GM10266 (cell line): ENCODE measurements at regions not wholly inside any gene's neighbourhood (a gene's known extent, or its start where the extent isn't known, plus 50 kb on each side); places are given as distances from the start of the nearest gene placed in this dataset.

ENCODE experiments used
- DNase-seq: peaks from one replicate; pipeline ENCODE4 v3.0.0; 2012; ENCODE audit errors: extremely low spot score
- TF ChIP-seq, protein P1 (sequence below): IDR thresholded peaks from 2 replicates; pipeline ENCODE4 v1.5.1; 2012; ENCODE audit warnings: mild to moderate bottlenecking, low read depth; ENCODE audit not compliant: control insufficient read depth, insufficient read depth; ENCODE audit errors: missing control alignments

DNA sequence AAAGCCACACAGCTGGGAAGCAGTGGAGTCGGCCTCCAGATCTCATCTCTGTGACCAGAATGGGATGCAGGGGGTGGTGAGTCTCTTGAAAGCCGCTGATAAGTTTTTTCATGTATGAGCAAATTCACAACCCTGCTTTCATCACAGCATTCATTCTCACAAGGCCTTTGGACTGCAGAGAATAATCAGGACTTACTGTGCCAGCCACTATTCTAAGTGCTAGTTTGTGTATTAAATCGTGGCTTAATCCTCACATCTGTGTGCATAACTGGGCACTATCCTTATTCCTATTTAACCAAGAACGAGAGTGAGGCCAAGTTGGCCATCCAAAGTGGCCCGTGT lies 64.2 kb upstream of the POLG start:
- no peak for DNase-seq
- TF ChIP-seq, protein P1, sequence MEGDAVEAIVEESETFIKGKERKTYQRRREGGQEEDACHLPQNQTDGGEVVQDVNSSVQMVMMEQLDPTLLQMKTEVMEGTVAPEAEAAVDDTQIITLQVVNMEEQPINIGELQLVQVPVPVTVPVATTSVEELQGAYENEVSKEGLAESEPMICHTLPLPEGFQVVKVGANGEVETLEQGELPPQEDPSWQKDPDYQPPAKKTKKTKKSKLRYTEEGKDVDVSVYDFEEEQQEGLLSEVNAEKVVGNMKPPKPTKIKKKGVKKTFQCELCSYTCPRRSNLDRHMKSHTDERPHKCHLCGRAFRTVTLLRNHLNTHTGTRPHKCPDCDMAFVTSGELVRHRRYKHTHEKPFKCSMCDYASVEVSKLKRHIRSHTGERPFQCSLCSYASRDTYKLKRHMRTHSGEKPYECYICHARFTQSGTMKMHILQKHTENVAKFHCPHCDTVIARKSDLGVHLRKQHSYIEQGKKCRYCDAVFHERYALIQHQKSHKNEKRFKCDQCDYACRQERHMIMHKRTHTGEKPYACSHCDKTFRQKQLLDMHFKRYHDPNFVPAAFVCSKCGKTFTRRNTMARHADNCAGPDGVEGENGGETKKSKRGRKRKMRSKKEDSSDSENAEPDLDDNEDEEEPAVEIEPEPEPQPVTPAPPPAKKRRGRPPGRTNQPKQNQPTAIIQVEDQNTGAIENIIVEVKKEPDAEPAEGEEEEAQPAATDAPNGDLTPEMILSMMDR, result no peak

DNA sequence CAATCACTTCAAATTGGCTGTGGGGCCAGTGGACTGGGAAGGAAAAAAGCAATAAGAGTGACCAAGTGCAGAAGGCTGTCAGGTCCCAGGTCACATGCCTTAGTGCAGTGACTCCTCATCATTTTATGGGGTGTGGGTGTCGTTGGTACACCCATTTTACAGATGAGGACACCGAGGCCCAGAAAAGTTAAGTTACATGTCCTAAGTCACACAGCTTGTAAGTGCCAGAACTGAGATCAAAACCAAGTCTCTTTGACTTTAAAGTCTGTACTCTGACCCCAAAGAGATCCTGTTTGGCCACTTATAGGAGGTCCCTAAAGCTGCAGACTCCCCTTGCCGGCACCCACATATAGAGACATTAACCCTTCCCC lies 63.0 kb upstream of the POLG start:
- TF ChIP-seq, protein P1, result no peak

DNA sequence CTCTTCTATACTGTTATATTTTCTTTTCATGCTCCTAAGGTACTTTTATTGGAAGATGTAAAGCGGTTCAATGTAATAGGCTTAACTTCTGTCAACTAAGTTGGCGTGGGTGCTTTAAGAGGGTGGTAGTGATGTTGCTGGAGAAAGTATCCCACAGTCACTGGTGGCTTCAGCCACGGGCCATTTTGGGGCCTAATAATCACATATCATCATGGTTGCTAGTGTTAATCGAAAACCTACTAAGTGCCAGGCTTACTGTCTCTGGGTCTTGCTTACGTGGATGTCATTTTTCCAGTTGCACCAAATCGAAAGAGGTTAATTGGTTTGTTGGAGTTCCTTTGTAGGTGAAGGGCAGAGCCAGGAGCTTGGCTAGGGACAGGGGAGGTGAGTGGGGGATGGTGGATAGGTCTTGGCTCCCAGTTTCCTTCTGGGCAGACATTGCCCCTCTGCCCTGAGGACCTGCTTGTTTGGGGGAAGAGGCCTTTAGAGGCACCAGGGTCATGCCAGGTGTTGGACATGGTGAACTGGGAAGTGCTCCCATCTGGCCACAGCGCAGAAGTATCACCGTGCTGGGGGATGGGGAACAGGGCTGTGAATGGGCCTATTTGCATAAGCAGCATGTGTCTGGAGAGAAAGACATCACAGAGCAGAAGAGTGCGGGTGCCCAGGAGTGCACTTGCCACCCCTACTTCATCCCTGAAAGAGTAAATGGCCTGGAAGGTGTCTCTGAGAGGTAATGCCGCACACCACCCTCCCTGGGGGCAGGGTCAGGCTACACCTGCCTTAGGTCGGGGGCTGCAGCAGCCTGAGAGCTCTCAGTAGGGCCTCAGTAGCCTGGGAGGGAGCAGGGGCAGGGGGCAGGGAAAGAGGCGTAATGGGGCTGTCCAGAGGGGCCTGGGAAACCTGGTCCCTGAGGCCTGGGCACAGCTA lies 62.4 kb upstream of the POLG start:
- TF ChIP-seq, protein P1, result no peak

More for the DNA sequence above, 63.0 kb upstream of the POLG start:
- DNase-seq, result no peak

DNA sequence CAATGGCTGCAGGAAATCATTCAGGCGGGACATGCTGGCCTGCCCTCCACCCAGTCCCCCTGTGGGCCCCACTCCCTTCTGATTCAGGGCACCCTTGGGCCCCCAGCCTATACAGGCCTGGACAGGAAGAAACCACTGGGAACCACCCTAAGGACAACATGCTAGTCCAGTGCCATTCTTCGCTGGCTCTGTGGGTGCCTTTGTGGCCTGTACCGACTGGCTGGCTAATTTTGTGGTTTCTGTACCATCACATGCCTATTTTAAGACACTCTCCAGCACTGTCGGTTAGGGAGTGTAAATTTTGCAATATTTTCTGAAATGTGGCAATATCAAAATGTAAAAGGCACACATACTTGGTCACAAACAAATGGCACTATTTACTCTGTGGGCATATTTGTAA lies 61.4 kb upstream of the POLG start:
- TF ChIP-seq, protein P1, result no peak
- no peak for DNase-seq

More for the DNA sequence above, 62.4 kb upstream of the POLG start:
- no peak for DNase-seq

DNA sequence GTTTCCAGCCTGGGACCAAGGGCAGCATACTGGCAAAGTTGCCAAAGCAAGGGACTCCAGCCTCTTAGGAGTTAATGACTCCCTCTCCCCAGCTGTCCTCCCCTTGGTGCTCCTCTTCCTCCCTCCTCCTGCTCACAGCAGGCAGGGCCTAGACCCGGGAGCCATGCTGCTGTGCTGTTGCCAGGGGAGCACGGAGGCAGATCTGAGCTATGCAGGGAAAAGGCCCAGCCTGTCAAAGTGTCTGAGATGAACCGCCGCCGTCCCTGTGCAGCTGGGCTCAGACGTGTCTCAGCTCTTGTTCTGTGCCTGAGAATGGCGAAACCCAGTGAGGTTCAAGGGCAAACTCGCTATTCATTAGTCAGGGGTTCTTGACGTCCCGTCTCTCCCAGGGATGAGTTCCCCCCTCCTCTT lies 60.8 kb upstream of the POLG start:
- DNase-seq, result no peak
- TF ChIP-seq, protein P1, result no peak

DNA sequence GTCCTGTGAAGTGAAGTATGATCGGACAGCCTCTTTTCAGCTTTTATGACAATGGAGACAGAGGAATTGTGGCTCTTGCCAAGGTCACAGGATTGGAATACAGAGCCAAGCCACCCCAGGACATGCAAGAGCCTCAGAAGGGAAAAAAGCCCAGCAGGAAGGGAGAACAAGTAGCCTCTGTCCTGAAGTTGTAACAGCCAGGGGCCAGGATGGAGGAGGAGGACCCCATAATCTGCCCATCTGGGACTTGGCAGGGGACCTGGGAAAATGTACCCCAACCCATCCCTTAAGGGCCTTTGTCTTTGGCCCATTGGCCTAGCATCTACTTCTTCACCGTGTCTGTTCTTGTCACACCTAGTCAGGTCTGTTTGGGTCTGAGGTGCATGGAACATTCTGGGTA lies 60.4 kb upstream of the POLG start:
- TF ChIP-seq, protein P1, result no peak
- DNase-seq, result no peak

DNA sequence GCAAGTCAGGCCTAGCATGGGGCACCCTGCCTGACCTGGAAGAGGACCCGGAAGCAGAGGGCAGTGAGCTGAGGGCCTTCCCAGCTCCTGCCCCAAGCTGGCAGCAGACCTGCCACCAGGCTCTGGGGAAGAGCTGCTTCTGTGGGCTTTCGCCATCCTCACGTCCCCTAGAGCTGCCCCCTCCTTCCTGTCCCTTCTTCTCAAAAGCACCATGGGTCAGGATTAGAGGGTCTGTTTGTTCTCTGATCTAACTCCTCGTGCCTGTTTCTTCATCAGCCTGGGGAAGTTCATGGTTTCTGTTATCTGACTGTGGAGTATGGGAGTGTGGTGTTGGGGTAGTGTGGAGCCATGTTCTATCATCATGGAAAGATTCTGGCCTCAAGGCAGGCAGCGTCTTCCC lies 58.4 kb upstream of the POLG start:
- no peak for DNase-seq
- TF ChIP-seq, protein P1, result no peak
